Right ventricle myocardium superior (tissue), 1 donor: ENCODE measurements at regions not wholly inside any gene's neighbourhood (a gene's known extent, or its start where the extent isn't known, plus 50 kb on each side); places are given as distances from the start of the nearest gene placed in this dataset.

ENCODE experiments used
- ATAC-seq: fragments of 200-7000 bp; cut with Tn5 transposase; one replicate; pipeline ENCODE4 v1.9.1; 2020; ENCODE audit warnings: mild to moderate bottlenecking; ENCODE audit not compliant: poor library complexity
- DNase-seq: peaks from one replicate; pipeline ENCODE4 v3.0.0-alpha.2; 2020
- intact Hi-C: fragments of 100-400 bp; cut with DNase I; formaldehyde crosslinking; loops from one replicate; pipeline ENCODE4 v1.11.2; 2022
- donor health status: DM: no; HTN: yes; CAD: no; lungs with severe emphysema.

- intact Hi-C loops: no loop called here
- ATAC-seq (no peak), DNase-seq (no peak)
Measured at GRCh38 chr4:8796096-8796495, 75.5 kb downstream of the HMX1 start.

GRCh38 chr4:8795140-8795539, 76.5 kb downstream of the HMX1 start:
- ATAC-seq (no peak), DNase-seq (no peak)
- intact Hi-C loops: no loop called here

DNA sequence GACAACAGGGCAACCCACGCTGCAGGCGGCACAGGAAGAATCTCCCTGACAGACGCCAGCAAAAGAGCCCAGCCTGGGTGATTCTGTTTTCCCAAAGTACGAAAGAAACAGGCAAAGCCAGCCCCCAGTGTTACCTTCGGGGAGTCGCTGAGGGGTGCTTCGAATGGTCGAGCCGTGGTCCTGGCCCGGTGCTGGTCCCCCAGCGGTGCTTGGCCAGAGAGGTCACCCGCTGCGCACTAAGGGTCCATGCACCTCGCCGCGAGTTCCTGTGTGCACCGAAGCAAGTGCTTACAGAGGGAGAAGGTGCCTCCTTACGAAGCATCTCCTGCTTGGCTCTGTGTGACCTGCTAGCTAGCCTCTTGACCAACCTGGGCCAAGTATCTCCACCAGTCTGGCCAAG, 77.1 kb downstream of the HMX1 start:
- no peak for DNase-seq
- intact Hi-C loops: no loop called here
- no peak for ATAC-seq

DNA sequence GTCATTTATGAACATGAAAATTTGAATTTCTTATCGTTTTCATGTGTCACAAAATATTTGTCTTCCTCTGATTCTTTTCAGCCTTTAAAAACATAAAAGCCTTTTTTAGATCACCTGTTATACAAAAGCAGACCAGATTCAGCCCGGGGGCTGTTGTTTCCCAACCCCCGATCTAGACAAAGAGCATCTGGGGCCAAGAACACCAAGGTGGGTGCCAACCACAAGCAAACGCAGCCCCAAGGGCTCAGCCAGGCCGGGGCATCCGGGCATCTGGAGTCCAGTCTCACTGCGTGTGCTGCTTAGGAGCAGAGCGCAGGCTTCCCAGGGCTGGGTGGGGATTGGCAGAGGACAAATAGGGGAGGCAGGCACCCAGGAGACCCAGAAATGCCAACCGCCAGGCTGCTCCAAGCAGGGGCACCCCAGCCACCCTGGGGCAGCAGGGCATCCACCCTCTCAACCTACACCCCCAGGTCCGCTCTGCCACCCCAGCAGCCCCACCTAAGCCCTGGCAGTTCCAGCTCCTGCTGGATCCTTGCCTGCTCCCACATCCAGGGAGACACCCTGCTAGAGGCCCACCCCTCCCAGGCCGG, 78.0 kb downstream of the HMX1 start:
- no peak for DNase-seq
- no peak for ATAC-seq
- intact Hi-C loops: no loop called here

DNA sequence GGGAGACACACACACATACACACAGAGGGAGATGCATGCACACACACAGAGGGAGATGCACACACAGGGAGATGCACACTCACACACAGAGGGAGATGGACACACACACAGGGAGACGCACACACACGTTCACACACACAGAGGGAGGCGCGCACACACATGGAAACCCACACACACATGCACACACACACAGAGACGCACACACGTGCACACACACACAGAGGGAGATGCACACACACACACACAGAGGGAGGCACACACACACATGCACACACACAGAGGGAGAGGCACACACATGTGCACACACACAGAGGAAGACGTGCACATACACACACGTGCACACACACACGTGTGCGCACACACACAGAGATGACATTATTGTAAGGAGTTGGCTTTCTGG, 79.1 kb downstream of the HMX1 start:
- ATAC-seq: no peak
- intact Hi-C loops: no loop called here
- DNase-seq: no peak

DNA sequence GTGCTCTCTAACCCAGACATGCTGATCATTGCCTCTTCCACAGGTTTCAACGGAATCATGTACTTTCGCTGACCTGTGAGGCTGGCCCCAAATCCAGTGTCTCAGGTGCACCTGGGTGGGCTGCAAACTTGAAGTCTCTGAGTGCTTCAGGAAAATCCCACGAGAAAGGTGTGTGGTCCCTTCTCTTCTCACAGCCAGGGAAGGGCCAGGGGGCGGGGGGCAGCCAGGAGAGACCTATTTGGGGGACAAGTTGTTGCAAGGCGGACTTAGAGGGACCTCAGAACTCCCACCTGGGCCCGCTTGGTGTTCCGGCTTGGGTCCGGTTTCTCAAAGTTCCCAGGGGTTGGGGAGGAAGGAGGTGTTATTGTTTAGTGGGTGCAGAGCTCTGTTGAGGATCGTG, 80.0 kb downstream of the HMX1 start:
- no peak for DNase-seq
- no peak for ATAC-seq
- intact Hi-C loops: no loop called here

DNA sequence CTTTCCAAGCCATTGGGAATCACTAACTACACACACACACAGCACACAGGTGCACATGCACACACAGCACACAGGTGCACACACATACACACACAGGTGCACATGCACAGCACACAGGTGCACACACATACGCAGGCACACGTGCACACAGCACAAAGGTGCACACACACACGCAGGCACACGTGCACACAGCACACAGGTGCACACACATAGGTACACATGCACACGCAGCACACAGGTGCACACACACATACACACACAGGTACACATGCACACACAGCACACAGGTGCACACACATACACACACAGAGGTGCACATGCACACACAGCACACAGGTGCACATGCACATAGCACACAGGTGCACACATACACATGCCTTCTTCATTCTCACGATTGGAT, 80.9 kb downstream of the HMX1 start:
- intact Hi-C loops: no loop called here
- ATAC-seq: no peak
- DNase-seq: no peak

DNA sequence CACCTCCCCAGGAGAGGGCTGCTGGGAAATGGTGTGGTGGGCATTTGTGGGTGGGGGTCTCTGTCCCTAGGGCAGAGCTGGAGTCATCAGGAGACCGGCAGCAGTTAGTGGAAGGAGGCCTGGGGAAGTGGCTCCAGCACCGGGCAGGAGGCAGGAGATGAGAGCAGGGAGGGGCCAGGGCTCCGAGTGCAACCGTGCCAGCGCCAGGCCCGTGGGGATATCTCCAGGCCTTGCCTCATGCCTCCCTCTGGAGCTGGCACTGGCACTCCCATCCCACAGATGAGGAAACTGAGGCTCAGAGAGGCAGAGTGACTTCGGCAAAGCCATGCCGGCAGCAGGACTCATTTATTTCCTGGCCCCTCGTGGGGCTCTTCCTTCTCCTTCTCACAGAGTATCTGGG, 83.5 kb downstream of the HMX1 start:
- intact Hi-C loops: no loop called here

DNA sequence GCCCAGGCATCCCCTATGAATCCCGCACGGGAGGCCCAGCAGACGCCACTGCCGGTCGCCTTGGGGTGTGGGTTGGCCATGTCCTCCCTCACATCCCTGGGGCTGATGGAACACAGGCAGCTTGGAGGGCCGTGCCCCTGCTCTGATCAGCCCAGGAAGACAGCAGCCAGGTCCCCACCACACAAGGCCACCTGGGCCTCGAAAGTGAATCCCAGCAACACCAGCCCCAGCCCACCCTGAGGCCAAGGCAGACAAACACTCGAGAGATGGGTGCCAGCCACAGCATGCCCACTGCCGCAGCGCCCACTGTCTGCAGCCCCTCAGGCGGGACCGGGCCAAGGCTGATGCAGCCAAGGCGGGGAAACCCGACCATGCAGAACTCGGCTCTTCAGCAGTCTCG, 85.5 kb downstream of the HMX1 start:
- ATAC-seq (no peak), DNase-seq (no peak)
- intact Hi-C loops: no loop called here

More for the DNA sequence above, 83.5 kb downstream of the HMX1 start:
- no peak for ATAC-seq
- no peak for DNase-seq

GRCh38 chr4:8785656-8786142, 85.9 kb downstream of the HMX1 start:
- no peak for ATAC-seq
- no peak for DNase-seq
- intact Hi-C loops: no loop called here

DNA sequence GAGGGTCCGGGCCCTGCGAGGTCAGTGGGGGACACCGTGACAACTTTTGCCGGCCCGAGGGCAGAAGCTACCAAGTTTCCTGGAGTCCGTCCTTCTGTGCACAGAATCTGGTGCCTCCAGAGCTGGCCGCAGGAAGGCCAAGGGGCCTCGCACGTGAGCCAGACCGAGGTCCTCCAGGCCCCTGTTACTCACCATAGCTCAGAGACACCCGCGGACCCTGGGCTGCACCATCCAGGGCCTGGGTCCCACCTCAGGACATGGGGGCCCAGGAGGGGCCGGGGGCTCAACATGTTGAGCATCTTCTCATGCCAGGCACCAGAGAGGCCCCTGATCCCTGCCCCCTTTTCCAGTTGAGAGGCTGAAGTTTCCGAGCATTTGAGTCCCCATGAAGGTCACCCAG, 87.9 kb downstream of the HMX1 start:
- no peak for DNase-seq
- intact Hi-C loops: no loop called here
- ATAC-seq: no peak

GRCh38 chr4:8782135-8782534, 89.5 kb downstream of the HMX1 start:
- intact Hi-C loops: no loop called here
- ATAC-seq (no peak), DNase-seq (no peak)

GRCh38 chr4:8781641-8782040, 90.0 kb downstream of the HMX1 start:
- ATAC-seq (no peak), DNase-seq (no peak)
- intact Hi-C loops: no loop called here

GRCh38 chr4:8780596-8781368, 90.9 kb downstream of the HMX1 start:
- no peak for ATAC-seq
- DNase-seq: no peak
- intact Hi-C loops: no loop called here

DNA sequence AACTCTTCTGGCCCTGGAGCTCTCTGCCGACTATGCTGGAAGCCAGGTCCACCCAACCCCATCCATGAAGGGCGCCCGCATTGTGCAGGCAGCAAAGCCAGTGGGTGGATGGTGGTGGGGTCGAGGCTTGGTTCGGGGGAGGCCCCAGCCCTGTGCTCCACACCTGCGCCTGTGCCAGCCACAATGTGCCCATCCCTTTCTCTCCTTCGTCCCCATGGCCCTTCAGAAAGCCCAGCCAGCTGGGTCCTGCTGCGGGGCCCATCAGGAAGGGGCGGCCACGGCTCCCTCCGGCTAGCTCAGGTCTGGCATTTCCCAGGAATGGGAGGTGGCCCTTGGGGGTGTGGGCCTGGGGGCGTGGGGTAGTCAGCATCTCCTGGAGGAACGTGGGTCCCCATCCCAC, 91.6 kb downstream of the HMX1 start:
- DNase-seq: no peak
- no peak for ATAC-seq
- intact Hi-C loops: no loop called here

DNA sequence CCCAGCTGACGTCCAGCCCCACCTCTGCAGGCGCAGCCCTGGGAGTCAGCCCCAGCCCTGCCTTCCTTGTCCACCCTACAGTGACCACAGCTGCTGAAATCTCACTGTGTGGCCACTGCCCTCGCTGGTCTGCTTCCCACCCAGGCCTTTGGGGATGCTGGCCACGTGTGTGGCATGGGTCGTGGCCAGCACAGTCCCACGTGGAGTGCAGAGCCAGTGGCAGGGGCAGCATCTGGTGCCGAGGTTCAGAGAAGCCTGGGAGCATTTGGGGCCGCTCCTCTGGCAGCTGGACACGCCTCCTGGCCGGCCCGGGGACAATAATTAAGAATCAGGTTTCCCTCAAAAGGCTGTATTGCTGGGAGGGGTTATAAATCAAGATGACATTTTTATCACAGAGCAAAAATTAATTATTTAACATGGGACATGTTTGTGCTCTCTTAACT, 92.1 kb downstream of the HMX1 start:
- DNase-seq (no peak), ATAC-seq (no peak)
- intact Hi-C loops: no loop called here

- DNase-seq (no peak), ATAC-seq (no peak)
- intact Hi-C loops: no loop called here
Measured at GRCh38 chr4:8778760-8779159, 92.9 kb downstream of the HMX1 start.

- intact Hi-C loops: no loop called here
- ATAC-seq (no peak), DNase-seq (peak; percentile 17)
Measured at GRCh38 chr4:8778291-8778690, 93.3 kb downstream of the HMX1 start.

- DNase-seq (peak; percentile 25), ATAC-seq (no peak)
- intact Hi-C loops: no loop called here
Measured at GRCh38 chr4:8777320-8778196, 94.1 kb downstream of the HMX1 start.

DNA sequence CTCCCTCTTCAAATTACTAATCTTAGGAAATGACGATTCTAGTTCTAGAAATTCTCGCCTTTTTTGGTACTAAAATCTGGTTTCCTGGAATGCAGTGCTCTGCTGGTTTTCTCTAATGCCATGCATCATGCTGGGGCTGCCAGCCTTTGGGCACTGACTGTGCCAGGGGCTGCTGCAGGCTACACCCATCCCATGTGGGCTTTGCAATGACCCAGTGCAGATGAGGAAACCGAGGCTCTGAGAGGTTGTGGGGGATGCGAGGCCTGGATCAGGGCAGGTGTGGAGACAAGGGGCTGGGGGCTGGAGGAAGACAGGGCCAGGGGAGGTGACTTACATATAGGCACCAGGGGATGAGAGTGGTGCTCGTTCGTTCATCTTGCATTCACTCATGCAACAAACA, 95.3 kb downstream of the HMX1 start:
- intact Hi-C loops: no loop called here
- DNase-seq: peak; percentile 18

More for the DNA sequence above, 95.3 kb downstream of the HMX1 start:
- no peak for ATAC-seq
